SK-N-SH treated with all-trans-retinoic acid at 6 μM for 48 hours (cell line): ENCODE measurements at regions not wholly inside any gene's neighbourhood (a gene's known extent, or its start where the extent isn't known, plus 50 kb on each side); places are given as distances from the start of the nearest gene placed in this dataset.

ENCODE experiments used
- BACH2 ChIP-seq: fragments of 250-450 bp; sonication (Bioruptor Pico); IDR thresholded peaks from 2 replicates; pipeline ENCODE4 v1.9.0; 2021; ENCODE audit warnings: mild to moderate bottlenecking, borderline replicate concordance
- ESRRG ChIP-seq: fragments of 250-450 bp; sonication (Bioruptor Pico); IDR thresholded peaks from 2 replicates; pipeline ENCODE4 v1.6.1; 2021; ENCODE audit warnings: mild to moderate bottlenecking
- PATZ1 ChIP-seq: fragments of 250-450 bp; sonication (Bioruptor Pico); IDR thresholded peaks from 2 replicates; pipeline ENCODE4 v1.8.0; 2020; ENCODE audit warnings: mild to moderate bottlenecking, moderate library complexity, borderline replicate concordance
- POU6F1 ChIP-seq: fragments of 250-450 bp; sonication (Bioruptor Pico); IDR thresholded peaks from 2 replicates; pipeline ENCODE4 v1.8.0; 2021; ENCODE audit warnings: low read depth, mild to moderate bottlenecking, moderate library complexity, borderline replicate concordance
- PPARA ChIP-seq: fragments of 250-450 bp; sonication (Bioruptor Pico); IDR thresholded peaks from 2 replicates; pipeline ENCODE4 v1.5.0; 2020; ENCODE audit warnings: mild to moderate bottlenecking, borderline replicate concordance
- TCF4 ChIP-seq: fragments of 250-450 bp; sonication (Bioruptor Pico); IDR thresholded peaks from 2 replicates; pipeline ENCODE4 v1.8.0; 2021; ENCODE audit warnings: mild to moderate bottlenecking, moderate library complexity, borderline replicate concordance
- TOX ChIP-seq: fragments of 250-450 bp; sonication (Bioruptor Pico); IDR thresholded peaks from 2 replicates; pipeline ENCODE4 v1.8.0; 2021; ENCODE audit warnings: mild to moderate bottlenecking, moderate library complexity, borderline replicate concordance
- ZFP3 ChIP-seq: fragments of 250-450 bp; sonication (Bioruptor Pico); IDR thresholded peaks from 2 replicates; pipeline ENCODE4 v1.5.0; 2020; ENCODE audit warnings: mild to moderate bottlenecking, moderate library complexity
- ZFP30 ChIP-seq: fragments of 450-650 bp; formaldehyde crosslinking; IDR thresholded peaks from 2 replicates; pipeline ENCODE4 v1.5.0; 2022; ENCODE audit warnings: mild to moderate bottlenecking, moderate library complexity
- ZNF70 ChIP-seq: fragments of 450-650 bp; formaldehyde crosslinking; IDR thresholded peaks from 2 replicates; pipeline ENCODE4 v1.5.0; 2020; ENCODE audit warnings: mild to moderate bottlenecking, moderate library complexity

DNA sequence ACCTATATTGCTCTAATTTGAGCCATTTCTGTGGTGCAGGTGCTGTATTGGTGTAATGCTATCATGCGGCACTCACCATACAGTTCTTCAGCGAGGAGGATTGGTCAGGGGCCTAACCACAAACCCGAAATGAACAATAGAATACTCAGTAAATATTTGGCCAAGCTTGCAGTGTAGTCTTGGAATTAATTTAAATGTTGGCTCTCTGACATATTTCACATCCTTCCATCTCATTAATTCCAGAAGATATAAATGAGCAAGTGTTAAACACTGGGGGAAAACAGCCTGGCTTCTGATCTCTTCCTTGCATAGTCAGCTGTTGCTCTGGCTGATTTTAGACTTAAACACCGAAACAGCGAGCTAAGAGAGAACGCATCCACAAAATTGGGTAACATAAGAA is 663.1 kb upstream of the GHITM start:
- TF ChIP-seq ZFP3 (CRISPR knock-in tag) (no peak), PATZ1 (CRISPR knock-in tag) (no peak), BACH2 (no peak), ZFP30 (CRISPR knock-in tag) (no peak), PPARA (no peak), TOX (CRISPR knock-in tag) (no peak), ESRRG (CRISPR knock-in tag) (no peak), ZNF70 (no peak), POU6F1 (CRISPR knock-in tag) (no peak), TCF4 (CRISPR knock-in tag) (no peak)
